Calu3 (cell line): ENCODE measurements at regions not wholly inside any gene's neighbourhood (a gene's known extent, or its start where the extent isn't known, plus 50 kb on each side); places are given as distances from the start of the nearest gene placed in this dataset.

Experiments used
- BruUV-seq: library from RNA; stranded (reverse); fragments of 400-500 nt; replicated peaks from 2 replicates; lab custom pipeline; 2021; lab: Mats Ljungman, UMichigan
- CTCF ChIA-PET: fragments of 300-600 bp; sonication (Branson Sonifier 250); formaldehyde crosslinking; loops from one replicate; lab custom pipeline; 2022; ENCODE audit warnings: antibody characterized with exemption; lab: Charles Lee
- DNase-seq: peaks from one replicate; pipeline ENCODE4 v3.0.0; 2022
- H3K27ac Mint-ChIP-seq: one replicate; pipeline ENCODE4 v1.8.0; 2022; ENCODE audit warnings: mixed read lengths; ENCODE audit not compliant: unreplicated experiment
- H3K27me3 Mint-ChIP-seq: one replicate; pipeline ENCODE4 v1.8.0; 2022; ENCODE audit warnings: mixed read lengths; ENCODE audit not compliant: unreplicated experiment
- H3K36me3 Mint-ChIP-seq: one replicate; pipeline ENCODE4 v1.8.0; 2022; ENCODE audit warnings: mild to moderate bottlenecking, moderate library complexity, mixed read lengths; ENCODE audit not compliant: insufficient read depth, unreplicated experiment
- H3K4me1 Mint-ChIP-seq: one replicate; pipeline ENCODE4 v1.8.0; 2022; ENCODE audit warnings: mild to moderate bottlenecking, low read depth, mixed read lengths; ENCODE audit not compliant: unreplicated experiment
- H3K4me3 Mint-ChIP-seq: one replicate; pipeline ENCODE4 v1.8.0; 2022; ENCODE audit warnings: mild to moderate bottlenecking, low read depth, moderate library complexity, mixed read lengths; ENCODE audit not compliant: unreplicated experiment
- H3K9me3 Mint-ChIP-seq: one replicate; pipeline ENCODE4 v1.8.0; 2022; ENCODE audit warnings: low read depth, mixed read lengths; ENCODE audit not compliant: unreplicated experiment
- intact Hi-C: fragments of 100-400 bp; cut with micrococcal nuclease; formaldehyde crosslinking; loops from one replicate; pipeline ENCODE4 v1.10.0; 2022; ENCODE audit not compliant: unreplicated experiment
- TF ChIP-seq, protein P1 (sequence below): fragments of 200-600 bp; IDR thresholded peaks from one replicate; pipeline ENCODE4 v1.8.0; 2022; ENCODE audit warnings: antibody characterized with exemption; ENCODE audit not compliant: unreplicated experiment

DNA sequence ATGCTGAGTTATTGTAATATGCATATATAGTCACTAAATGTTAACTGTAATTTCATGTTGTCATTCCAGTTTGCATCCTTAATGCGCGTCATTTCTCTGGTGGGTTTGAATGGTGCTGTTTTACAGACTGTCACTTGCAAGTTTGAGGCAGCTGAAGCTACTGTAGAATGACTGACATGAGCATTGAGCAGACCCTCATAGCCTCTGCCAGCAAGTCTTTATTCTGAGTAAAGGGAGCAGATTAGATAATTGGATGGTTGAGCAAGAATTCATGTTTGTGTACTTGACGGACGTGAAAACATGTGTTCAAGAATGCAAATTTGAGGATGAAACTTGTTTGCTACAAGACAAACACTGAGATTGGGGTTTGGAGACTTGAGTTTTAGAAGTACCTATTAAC, 854.8 kb upstream of the KLHL29 start:
- peaks cover 11% of the 10 kb centered on the region for H3K9me3 Mint-ChIP-seq
- DNase-seq = no peak
- no peaks in the 10 kb centered on the region for H3K36me3 Mint-ChIP-seq
- TF ChIP-seq, protein P1, sequence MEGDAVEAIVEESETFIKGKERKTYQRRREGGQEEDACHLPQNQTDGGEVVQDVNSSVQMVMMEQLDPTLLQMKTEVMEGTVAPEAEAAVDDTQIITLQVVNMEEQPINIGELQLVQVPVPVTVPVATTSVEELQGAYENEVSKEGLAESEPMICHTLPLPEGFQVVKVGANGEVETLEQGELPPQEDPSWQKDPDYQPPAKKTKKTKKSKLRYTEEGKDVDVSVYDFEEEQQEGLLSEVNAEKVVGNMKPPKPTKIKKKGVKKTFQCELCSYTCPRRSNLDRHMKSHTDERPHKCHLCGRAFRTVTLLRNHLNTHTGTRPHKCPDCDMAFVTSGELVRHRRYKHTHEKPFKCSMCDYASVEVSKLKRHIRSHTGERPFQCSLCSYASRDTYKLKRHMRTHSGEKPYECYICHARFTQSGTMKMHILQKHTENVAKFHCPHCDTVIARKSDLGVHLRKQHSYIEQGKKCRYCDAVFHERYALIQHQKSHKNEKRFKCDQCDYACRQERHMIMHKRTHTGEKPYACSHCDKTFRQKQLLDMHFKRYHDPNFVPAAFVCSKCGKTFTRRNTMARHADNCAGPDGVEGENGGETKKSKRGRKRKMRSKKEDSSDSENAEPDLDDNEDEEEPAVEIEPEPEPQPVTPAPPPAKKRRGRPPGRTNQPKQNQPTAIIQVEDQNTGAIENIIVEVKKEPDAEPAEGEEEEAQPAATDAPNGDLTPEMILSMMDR = no peak
- no TSS peak for BruUV-seq
- CTCF ChIA-PET = no interaction called here
- no peaks in the 10 kb centered on the region for H3K27me3 Mint-ChIP-seq
- no peak overlapping the region for H3K4me3 Mint-ChIP-seq
- no peak overlapping the region for H3K27ac Mint-ChIP-seq
- intact Hi-C loops = no loop called here
- no peaks in the 10 kb centered on the region for H3K4me1 Mint-ChIP-seq

DNA sequence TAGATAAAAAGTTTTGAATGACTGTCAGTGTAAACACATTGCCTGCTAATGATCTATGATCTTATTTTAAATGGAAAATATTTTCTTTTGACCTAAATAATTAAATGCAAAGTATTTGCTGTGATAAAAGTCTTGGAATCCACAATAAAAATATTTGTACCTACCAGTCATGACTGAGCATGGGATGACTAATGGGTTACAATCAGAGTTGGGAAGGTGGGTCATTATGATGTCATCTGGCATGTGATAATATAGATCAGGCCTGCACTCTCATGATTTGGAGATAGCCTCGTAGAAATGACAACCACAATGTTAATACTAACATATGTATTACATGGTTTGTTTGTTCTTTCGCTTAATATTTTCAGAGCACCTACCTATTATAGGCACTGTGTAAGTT, 848.8 kb upstream of the KLHL29 start:
- Mint-ChIP-seq H3K27ac (no peak overlapping the region), H3K36me3 (no peaks in the 10 kb centered on the region), H3K27me3 (no peaks in the 10 kb centered on the region), H3K4me3 (no peak overlapping the region), H3K4me1 (no peaks in the 10 kb centered on the region), H3K9me3 (peaks cover 10% of the 10 kb centered on the region)
- TF ChIP-seq, protein P1 = no peak
- CTCF ChIA-PET = no interaction called here
- intact Hi-C loops = no loop called here
- no peak for DNase-seq
- BruUV-seq = no TSS peak

DNA sequence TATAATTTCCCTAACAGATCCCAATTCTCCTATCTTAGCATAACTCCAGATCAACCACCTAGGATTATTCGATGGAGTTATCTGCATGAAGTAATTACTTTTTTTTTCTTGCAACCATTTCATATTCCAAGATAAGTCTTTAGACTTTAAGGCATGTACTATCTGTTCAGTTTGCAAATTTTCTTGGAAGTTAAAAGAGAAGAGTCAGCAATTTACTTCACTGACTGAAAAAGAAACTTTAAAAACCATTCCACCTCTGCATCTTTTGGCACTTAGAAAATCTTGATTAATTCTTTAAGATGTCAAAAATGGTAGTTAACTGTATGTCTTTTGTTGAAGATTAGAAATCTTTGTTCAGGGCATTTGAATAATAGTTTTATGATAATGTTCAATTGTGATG, 830.5 kb upstream of the KLHL29 start:
- Mint-ChIP-seq H3K27ac (no peak overlapping the region), H3K27me3 (no peaks in the 10 kb centered on the region), H3K9me3 (peaks cover 9% of the 10 kb centered on the region), H3K4me3 (no peak overlapping the region), H3K4me1 (no peaks in the 10 kb centered on the region), H3K36me3 (no peaks in the 10 kb centered on the region)
- intact Hi-C loops = no loop called here
- CTCF ChIA-PET = no interaction called here
- BruUV-seq = no TSS peak
- TF ChIP-seq, protein P1 = no peak
- DNase-seq = no peak

DNA sequence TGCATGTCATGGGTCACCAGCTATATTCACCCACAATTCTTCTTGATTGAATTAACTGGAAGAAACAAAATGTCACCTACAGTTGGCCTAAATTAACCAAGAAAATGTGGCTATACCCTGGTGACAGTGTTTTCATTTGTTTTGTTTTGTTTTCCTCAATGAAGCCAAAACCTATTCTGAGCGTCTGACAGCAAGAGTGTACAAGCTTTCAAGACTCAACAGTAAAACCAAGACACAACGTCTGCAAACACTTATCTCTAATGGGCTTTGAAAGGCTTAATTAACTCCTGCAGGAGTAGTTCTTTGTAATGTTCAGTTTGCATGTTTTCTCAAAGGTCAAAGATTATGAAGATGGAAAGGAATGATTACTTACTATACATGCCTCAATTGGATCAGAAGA, 827.6 kb upstream of the KLHL29 start:
- Mint-ChIP-seq H3K36me3 (no peaks in the 10 kb centered on the region), H3K27me3 (no peaks in the 10 kb centered on the region), H3K27ac (no peak overlapping the region), H3K4me3 (no peak overlapping the region), H3K4me1 (no peaks in the 10 kb centered on the region), H3K9me3 (peaks cover 3% of the 10 kb centered on the region)
- intact Hi-C loops = no loop called here
- no peak for DNase-seq
- TF ChIP-seq, protein P1 = no peak
- CTCF ChIA-PET = interaction anchor here (0.6 kb wide), 1 partner anchor 99 kb away, joined by 3 read pairs; no protein-coding TSS in a partner anchor
- BruUV-seq = no TSS peak
